ENCODE measurements at regions not wholly inside any gene's neighbourhood (a gene's known extent, or its start where the extent isn't known, plus 50 kb on each side); places are given as distances from the start of the nearest gene placed in this dataset.

DNA sequence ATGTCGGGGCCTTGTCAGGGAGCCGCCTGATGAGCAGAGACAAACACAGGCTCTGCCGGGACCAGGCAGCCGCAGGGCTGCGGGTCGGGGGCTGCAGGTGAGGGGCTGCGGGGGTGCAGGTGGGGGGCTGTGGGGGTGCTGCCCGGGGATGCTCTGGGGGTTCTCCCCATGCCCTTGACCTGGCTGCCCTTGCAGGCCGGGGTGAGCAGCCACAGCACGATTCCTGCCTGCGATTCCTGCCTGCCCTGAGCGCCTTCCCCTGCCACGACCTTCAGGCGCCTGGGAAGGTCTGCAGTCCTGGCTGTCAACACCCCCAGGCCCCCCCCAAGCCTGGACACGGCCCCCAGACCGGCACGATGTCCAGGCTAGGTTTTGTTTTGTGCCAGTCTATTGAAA is 106.3 kb downstream of the FAM53A start:
- Histone ChIP-seq H3K9me3 (ENCODE audit: low read depth, low read length, poor library complexity, severe bottlenecking) (no peaks in the 10 kb centered on the region), H3K36me3 (ENCODE audit: insufficient read depth, low read length, poor library complexity, severe bottlenecking) (no peaks in the 10 kb centered on the region), H3K27me3 (replicated peaks; ENCODE audit: insufficient read depth, low read depth, low read length, poor library complexity) (peaks cover 42% of the 10 kb centered on the region), H3K4me3 (ENCODE audit: low read depth, low read length, poor library complexity, severe bottlenecking) (no peak overlapping the region), H3K27ac (ENCODE audit: low read depth, low read length, poor library complexity, severe bottlenecking) (no peak overlapping the region), H3K4me1 (ENCODE audit: insufficient read depth, low read length, poor library complexity, severe bottlenecking) (peaks cover 27% of the 10 kb centered on the region)
- CTCF ChIA-PET, result no interaction called here
- no peak for TF ChIP-seq EZH2 (IDR thresholded peaks at IDR 0.05; ENCODE audit: borderline replicate concordance, low read depth, low read length, poor library complexity, severe bottlenecking)
- TF ChIP-seq, protein P1, sequence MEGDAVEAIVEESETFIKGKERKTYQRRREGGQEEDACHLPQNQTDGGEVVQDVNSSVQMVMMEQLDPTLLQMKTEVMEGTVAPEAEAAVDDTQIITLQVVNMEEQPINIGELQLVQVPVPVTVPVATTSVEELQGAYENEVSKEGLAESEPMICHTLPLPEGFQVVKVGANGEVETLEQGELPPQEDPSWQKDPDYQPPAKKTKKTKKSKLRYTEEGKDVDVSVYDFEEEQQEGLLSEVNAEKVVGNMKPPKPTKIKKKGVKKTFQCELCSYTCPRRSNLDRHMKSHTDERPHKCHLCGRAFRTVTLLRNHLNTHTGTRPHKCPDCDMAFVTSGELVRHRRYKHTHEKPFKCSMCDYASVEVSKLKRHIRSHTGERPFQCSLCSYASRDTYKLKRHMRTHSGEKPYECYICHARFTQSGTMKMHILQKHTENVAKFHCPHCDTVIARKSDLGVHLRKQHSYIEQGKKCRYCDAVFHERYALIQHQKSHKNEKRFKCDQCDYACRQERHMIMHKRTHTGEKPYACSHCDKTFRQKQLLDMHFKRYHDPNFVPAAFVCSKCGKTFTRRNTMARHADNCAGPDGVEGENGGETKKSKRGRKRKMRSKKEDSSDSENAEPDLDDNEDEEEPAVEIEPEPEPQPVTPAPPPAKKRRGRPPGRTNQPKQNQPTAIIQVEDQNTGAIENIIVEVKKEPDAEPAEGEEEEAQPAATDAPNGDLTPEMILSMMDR (conservative IDR thresholded peaks at IDR 0.05; ENCODE audit: low read depth, low read length), result no peak
- no peak for DNase-seq (ENCODE audit: low spot score)
- POLR2A ChIA-PET (ENCODE audit: low non-redundant PET), result no interaction called here
- intact Hi-C loops (cut with micrococcal nuclease; ENCODE audit: unreplicated experiment), result no loop called here
- BruUV-seq (replicated peaks), result no TSS peak

DNA sequence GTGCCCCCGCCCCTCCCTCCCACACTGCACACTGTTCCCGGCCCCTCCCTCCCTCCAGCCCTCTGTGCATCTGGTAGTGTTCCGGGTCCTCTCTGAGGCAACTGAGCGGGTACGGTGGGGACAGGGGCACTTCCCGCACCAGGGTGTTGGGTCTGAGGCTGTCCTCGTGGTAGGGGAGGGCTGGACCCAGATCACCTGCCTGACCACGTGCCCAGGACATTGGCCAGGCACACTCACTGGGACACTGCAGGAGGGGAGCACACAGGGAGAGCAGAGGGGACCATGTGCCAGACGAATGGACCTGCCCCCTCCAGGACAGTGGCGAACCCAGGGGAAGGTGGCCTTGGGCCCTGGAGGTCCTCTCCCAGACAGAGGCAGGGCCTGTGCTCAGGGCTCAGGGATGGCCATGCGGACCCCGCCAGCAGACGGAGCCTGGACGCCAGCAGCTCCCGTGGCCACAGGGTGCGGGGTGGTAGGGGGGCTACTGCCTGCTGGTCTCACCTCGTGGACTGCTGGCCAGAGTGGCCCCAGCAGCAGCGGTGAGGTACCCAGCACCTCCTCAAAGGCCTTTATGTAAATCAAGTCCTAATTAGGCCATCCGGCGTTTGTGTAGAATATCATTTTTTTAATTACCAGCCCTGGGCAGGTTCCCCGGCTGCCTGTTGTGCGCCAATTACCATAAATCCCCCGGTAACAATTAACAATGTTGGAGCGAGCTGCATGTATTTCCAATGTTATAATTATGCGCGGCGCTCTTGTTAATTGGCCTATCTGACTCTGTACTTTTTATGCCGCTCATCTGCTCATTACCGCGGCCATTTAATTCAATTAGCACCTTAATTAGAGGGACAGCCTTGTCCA is 106.9 kb downstream of the FAM53A start:
- Histone ChIP-seq H3K4me3 (ENCODE audit: low read depth, low read length, poor library complexity, severe bottlenecking) (no peak overlapping the region), H3K36me3 (ENCODE audit: insufficient read depth, low read length, poor library complexity, severe bottlenecking) (no peaks in the 10 kb centered on the region), H3K27me3 (replicated peaks; ENCODE audit: insufficient read depth, low read depth, low read length, poor library complexity) (peaks cover 42% of the 10 kb centered on the region), H3K27ac (ENCODE audit: low read depth, low read length, poor library complexity, severe bottlenecking) (no peak overlapping the region), H3K9me3 (ENCODE audit: low read depth, low read length, poor library complexity, severe bottlenecking) (no peaks in the 10 kb centered on the region), H3K4me1 (ENCODE audit: insufficient read depth, low read length, poor library complexity, severe bottlenecking) (peaks cover 27% of the 10 kb centered on the region)
- TF ChIP-seq, protein P1 (conservative IDR thresholded peaks at IDR 0.05; ENCODE audit: low read depth, low read length), result no peak
- peak; percentile 55 for TF ChIP-seq EZH2 (IDR thresholded peaks at IDR 0.05; ENCODE audit: borderline replicate concordance, low read depth, low read length, poor library complexity, severe bottlenecking)
- DNase-seq (ENCODE audit: low spot score), result no peak
- POLR2A ChIA-PET (ENCODE audit: low non-redundant PET), result no interaction called here
- intact Hi-C loops (cut with micrococcal nuclease; ENCODE audit: unreplicated experiment), result no loop called here
- no TSS peak for BruUV-seq (replicated peaks)
- CTCF ChIA-PET, result no interaction called here

DNA sequence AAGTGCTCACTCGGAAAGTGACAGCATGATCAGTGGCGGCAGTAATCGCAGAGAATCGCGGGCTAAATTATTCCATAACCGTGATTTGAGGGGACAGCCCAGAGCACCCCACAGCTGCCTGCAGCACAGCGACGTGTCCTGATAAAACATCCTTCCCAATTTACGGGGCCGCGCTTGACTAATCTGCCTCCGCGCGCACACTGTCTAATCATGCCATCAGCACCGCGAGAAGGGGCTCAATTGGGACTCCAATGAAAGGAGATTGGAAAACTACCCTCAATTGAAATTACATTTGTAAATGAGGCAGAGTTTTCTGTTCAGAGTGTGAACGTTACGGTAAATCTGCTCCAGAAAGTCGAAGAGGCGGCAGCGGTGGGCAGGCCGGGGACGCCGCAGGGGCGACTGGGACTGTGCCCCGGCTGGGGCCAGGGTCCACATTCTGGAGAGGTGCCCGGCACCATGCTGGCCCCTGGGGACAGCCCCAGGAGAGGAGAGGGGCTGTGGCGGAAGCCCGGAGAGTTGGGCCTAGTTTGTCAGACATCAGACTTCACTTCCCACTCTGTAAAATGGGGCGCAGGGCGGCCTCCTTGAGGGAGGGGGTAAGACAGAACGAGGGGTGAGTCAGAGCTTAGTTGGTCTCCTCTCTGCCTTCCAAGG is 107.7 kb downstream of the FAM53A start:
- intact Hi-C loops (cut with micrococcal nuclease; ENCODE audit: unreplicated experiment), result no loop called here
- no peak for DNase-seq (ENCODE audit: low spot score)
- CTCF ChIA-PET, result no interaction called here
- TF ChIP-seq, protein P1 (conservative IDR thresholded peaks at IDR 0.05; ENCODE audit: low read depth, low read length), result no peak
- TF ChIP-seq EZH2 (IDR thresholded peaks at IDR 0.05; ENCODE audit: borderline replicate concordance, low read depth, low read length, poor library complexity, severe bottlenecking), result peak; percentile 47
- peaks cover 42% of the 10 kb centered on the region for H3K27me3 ChIP-seq (replicated peaks; ENCODE audit: insufficient read depth, low read depth, low read length, poor library complexity)
- peaks cover 27% of the 10 kb centered on the region for H3K4me1 ChIP-seq (ENCODE audit: insufficient read depth, low read length, poor library complexity, severe bottlenecking)
- no peaks in the 10 kb centered on the region for H3K9me3 ChIP-seq (ENCODE audit: low read depth, low read length, poor library complexity, severe bottlenecking)
- no peak overlapping the region for H3K4me3 ChIP-seq (ENCODE audit: low read depth, low read length, poor library complexity, severe bottlenecking)
- POLR2A ChIA-PET (ENCODE audit: low non-redundant PET), result no interaction called here
- H3K27ac ChIP-seq (ENCODE audit: low read depth, low read length, poor library complexity, severe bottlenecking), result no peak overlapping the region
- no peaks in the 10 kb centered on the region for H3K36me3 ChIP-seq (ENCODE audit: insufficient read depth, low read length, poor library complexity, severe bottlenecking)
- BruUV-seq (replicated peaks), result no TSS peak

All from A673 (cell line).